Mammary epithelial cell (primary cell): ENCODE measurements at regions not wholly inside any gene's neighbourhood (a gene's known extent, or its start where the extent isn't known, plus 50 kb on each side); places are given as distances from the start of the nearest gene placed in this dataset.

Experiments used
- EZH2 ChIP-seq: IDR thresholded peaks from 2 replicates; pipeline ENCODE4 v1.6.1; 2012; ENCODE audit warnings: low read length, inconsistent platforms, borderline replicate concordance
- TF ChIP-seq, protein P1 (sequence below), 2 donors: IDR thresholded peaks in 1 of 2; conservative IDR thresholded peaks in 1 of 2; 2 replicates each; pipeline ENCODE4 v1.5.1; 2011 to 2012; ENCODE audit warnings: inconsistent platforms in 2 of 2, low read length in 2 of 2, mild to moderate bottlenecking in 2 of 2, control low read depth in 1 of 2, low read depth in 1 of 2; ENCODE audit not compliant: insufficient read depth in 1 of 2; ENCODE audit errors: extremely low read depth in 1 of 2

DNA sequence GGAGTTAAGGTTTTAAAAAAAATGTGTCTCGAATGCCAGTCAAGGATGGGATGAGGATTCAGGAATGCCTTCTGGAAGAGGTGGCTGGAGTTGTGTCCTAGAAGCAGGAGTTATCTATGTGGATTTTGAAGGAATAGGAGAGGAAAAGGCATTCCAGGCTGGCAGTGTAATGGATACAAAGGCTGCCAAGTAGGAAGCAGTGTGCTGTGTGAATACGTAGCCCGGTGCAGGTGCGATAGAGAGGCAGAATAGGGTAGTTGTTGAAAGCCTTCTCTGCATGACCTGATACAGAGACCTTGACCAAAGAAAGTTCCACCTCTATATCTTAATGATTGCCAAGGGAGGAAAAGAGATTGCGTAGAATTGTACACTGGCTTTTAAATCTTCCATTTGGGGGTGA, 128.1 kb upstream of the ITGB1 start:
- TF ChIP-seq EZH2: no peak
- TF ChIP-seq, protein P1, sequence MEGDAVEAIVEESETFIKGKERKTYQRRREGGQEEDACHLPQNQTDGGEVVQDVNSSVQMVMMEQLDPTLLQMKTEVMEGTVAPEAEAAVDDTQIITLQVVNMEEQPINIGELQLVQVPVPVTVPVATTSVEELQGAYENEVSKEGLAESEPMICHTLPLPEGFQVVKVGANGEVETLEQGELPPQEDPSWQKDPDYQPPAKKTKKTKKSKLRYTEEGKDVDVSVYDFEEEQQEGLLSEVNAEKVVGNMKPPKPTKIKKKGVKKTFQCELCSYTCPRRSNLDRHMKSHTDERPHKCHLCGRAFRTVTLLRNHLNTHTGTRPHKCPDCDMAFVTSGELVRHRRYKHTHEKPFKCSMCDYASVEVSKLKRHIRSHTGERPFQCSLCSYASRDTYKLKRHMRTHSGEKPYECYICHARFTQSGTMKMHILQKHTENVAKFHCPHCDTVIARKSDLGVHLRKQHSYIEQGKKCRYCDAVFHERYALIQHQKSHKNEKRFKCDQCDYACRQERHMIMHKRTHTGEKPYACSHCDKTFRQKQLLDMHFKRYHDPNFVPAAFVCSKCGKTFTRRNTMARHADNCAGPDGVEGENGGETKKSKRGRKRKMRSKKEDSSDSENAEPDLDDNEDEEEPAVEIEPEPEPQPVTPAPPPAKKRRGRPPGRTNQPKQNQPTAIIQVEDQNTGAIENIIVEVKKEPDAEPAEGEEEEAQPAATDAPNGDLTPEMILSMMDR (conservative IDR thresholded peaks at IDR 0.05 in 1 of 2, IDR thresholded peaks at IDR 0.05 in 1 of 2; ENCODE audit: extremely low read depth in 1 of 2, insufficient read depth in 1 of 2, low read depth in 1 of 2, low read length in 2 of 2): no peak
